NOMO-1 (cell line): ENCODE measurements at regions not wholly inside any gene's neighbourhood (a gene's known extent, or its start where the extent isn't known, plus 50 kb on each side); places are given as distances from the start of the nearest gene placed in this dataset.

ENCODE experiments used
- DNase-seq, 2 experiments: peaks; one replicate each; lab custom pipeline; 2025; ENCODE audit not compliant: unreplicated experiment in 2 of 2; lab: John Stamatoyannopoulos, UW

DNA sequence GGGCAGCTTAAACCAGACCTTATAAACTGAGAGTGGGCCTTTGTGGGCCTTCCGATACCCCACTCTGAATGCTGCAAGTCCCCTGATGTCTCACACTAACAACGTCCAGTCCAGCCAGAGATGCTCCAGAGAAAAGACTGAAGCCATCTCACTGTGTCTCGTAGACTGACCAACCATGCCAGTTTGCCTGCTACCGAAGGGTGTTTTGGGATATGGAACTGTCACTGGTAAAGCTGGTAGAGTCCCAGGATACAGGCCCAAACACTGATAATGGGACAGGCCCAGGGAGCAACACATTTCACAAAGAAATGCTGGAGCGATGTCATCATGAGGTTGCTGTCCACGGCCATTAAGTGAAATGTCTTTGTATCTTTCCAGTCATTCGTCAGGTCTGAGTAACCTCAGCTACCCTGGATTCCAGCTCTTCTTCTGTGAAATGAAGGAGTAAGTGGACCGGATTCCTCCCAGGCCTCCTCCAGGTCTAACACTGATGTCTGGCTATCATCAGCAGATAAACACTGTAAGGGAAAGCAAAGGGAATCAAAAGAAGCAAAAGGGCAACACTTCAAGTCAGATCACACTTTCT, 81.6 kb downstream of the SLC5A7 start:
- no peak for DNase-seq

- DNase-seq: no peak
Measured at GRCh38 chr2:108069515-108070310, 83.4 kb downstream of the SLC5A7 start.

- no peak for DNase-seq
Measured at GRCh38 chr2:108073415-108074072, 87.2 kb downstream of the SLC5A7 start.

- no peak for DNase-seq
Measured at GRCh38 chr2:108074150-108074549, 87.8 kb downstream of the SLC5A7 start.

GRCh38 chr2:108074946-108075345, 88.6 kb downstream of the SLC5A7 start:
- no peak for DNase-seq

DNA sequence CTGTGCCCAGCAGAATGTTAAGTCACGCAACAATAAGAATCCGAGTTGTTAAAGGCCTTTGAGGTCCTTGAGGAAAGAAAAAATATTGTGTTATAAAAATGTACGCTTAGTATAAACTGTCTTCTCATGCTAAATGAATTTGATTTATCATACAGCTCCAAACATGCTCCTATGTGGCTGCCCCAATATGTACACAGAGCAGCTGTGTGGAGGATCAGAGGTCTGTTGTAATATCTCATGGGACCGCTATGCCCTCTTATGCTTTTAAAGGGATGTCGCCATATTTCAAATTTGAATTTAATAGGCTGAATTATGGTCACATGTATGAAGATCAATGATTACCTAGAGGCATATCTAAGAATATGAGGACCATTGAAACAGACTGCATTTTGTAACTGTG, 90.2 kb downstream of the SLC5A7 start:
- no peak for DNase-seq

DNA sequence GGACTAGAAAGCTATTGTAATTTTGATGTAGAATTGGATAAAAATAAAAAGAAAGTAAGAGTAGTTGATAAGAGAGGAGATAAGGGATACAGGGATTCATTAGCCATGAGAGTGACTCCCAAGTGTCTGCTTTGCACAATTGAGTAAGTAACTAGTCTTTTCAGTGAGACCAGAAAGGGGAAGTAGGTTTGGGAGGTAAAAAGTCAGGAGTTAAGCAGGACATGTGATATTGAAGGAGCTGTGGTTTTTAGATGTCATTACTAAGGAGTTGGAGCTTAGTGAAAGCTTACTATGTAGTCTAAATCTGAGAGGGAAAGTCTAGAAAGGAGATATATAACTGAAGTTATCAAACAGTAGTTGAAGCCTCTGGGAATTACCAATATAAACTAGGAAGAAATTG, 93.4 kb downstream of the SLC5A7 start:
- DNase-seq: no peak

DNA sequence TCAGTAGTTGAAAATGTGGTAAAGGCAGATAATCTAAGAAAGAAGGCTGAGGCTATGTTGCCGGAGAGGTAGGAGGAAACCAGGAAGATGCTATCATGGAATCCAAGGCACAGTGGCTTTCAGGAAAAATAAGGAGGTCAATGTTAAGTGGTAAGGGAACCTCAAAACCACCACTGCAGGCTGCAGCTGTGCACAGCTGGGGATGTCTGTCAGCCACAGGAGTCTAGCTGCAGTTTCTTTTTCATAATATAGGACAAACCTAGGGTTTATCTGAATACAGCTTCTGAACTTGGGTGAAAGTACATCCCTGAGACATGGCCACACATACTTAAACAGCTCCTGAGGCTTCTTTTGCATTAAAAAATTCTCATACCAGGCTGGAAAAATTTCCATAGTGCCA, 93.9 kb downstream of the SLC5A7 start:
- no peak for DNase-seq

DNA sequence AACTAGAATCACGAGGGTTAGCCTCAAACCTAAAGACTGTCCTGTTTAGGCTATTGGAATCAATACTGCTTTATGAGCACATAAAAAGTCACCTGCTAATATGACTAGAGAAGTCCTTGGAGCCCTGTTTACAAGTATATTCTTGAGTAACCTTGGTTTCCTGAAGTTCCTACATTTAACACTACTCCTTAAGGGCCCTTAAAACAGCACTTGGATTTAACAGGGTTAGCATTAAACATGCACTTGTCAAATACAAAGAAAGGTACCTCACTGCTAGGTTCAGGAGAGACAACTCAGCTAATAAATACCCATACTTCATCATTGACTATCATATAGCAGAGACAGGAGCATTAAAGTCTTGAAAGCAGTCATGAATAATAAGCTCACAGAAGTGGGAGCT, 96.7 kb downstream of the SLC5A7 start:
- DNase-seq: no peak

DNA sequence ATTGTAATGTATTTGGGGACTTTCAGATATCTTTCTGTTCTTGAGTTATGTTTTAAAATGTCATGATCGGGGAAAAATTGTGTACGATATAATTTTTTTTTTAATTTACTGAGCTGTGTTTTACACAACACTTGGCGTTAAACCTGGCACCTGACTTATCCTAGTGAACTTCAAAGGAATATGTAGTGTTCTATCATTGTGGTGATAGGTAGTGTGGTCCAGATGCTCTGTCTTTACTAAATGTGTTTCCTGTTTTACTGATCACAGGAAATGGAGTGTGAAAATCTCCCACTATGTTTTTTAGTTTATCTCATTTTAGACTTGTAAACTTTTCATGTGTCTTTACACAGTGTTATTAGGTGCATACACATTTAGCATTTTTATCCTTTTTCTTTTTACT, 98.0 kb downstream of the SLC5A7 start:
- no peak for DNase-seq

DNA sequence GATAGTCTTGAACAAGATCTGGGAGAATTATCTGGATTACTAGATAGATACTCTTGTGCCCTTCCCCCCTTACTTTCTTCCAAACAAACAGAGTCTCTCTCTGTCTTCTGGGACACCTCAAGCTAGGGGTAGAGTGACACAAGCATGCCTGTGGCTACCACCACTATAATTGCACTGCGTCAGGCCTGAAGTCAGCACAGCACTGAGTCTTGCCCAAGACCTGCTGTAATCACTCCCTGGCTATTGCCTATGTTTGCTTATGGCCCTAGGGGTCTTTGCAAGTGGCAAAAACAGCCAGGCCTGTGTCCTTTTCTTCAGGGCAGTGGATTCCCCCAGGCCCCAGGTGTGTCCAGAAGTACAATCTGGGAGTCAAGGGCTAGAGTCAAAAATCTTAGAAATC, 106.6 kb downstream of the SLC5A7 start:
- no peak for DNase-seq

- DNase-seq: no peak
Measured at GRCh38 chr2:108101481-108101880, 115.2 kb downstream of the SLC5A7 start.

DNA sequence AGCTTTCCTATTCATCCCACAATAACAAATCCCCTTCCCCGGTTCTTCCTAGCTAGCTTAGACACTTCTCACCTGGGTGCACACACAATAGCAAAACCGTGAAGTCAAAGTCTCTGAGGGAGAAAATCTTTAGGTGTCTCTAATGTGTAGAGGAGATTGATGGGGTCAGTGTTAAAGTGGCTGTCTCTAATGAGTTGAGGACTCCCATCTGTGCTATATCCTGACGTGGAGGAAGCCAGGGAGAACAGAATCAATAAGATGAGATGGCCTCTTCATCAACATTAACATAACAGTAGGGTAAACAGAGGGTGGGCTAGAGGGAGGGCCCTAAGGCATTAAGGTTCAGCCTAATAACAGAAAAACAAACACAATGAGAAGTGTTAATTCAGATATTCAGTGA, 120.4 kb downstream of the SLC5A7 start:
- no peak for DNase-seq

DNA sequence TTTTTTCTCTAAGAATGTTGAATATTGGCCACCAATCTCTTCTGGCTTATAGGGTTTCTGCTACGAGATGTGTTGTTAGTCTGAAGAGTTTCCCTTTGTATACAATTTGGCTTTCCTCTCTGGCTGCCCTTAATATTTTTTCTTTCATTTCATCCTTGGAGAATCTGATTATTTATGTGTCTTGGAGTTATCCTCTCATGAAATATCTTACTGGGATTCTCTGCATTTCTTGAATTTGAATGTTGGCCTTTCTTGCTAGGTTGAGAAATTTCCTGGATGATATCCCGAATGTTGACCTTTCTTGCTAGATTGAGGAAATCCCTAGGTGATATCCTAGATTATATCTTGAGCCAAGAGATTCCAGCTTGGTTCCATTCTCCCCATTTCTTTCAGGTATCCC, 125.6 kb downstream of the SLC5A7 start:
- no peak for DNase-seq

DNA sequence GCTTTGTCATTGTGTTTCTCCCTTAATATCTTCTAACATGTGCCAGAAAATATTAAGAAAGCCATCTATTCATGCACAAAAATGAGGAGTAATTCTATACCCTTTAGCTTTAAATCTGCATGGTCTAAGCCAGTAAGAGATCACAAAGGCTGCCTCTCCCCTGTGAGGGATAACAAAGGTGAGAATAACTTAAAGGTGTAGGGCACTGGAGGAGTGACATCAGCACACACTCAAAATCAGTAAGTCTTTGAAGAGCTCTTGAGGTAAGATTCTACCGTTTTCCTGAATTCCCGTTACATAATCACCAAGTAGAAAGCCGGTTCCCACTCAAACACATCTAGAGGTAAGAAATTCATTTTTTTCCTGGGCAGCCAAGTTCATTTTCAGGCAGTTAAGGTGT, 123.9 kb upstream of the SULT1C3 start:
- DNase-seq: no peak

DNA sequence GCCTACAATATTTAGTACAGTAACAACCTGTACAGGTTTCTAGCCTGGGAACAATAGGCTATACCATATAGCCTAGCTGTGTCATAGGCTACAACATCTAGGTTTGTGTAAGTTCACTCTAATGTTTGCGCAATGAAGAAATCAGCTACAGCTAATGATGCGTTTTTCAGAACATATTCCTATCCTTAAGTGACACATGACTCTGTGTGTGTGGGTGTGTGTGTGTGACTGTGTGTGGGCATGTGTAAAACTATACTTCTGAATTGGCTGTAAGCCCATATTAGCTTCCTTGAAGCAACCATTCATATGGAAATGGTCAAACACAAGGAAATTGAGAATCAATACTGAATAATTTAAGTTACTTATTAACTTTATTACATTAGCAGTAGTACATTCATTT, 120.8 kb upstream of the SULT1C3 start:
- no peak for DNase-seq

GRCh38 chr2:108119492-108119891, 120.3 kb upstream of the SULT1C3 start:
- no peak for DNase-seq

GRCh38 chr2:108124736-108125495, 114.9 kb upstream of the SULT1C3 start:
- no peak for DNase-seq

DNA sequence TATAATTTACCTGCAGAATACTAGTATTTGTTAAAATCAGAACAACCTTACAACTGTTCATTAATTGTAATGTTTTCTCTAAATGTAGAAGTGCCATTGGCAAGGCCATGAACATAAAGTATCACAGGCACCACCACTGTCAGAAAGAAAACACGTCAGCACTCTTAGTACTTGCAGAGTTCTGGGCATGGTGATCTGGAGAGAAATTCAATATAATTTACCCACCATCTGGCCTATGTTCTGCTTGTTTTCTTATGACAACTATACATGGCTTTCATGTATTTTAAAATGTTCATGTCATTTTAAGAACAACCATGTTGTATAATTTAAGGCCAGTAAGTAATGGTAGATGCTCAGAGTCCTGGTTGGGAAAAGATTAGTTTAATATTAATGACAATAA, 114.2 kb upstream of the SULT1C3 start:
- DNase-seq: no peak

DNA sequence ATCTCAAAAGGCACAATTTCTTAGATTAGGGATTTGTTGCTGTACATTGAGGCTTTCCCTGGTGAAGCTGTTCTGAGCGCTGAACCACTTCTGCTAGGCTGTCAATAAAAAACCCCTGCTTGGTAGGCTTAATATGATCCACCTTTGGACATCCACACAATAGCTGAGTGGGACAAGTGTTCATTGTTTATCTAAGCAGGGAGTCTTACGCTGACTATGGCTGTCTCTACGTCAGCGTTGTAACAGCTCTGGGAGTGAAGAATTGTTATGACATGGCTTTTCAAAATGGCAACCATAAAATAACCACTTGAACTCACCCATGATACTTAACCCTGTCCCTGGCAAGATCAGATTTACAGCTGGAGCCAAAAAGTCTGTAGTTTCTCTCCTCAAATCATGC, 111.5 kb upstream of the SULT1C3 start:
- no peak for DNase-seq

- DNase-seq: no peak
Measured at GRCh38 chr2:108129636-108130035, 110.1 kb upstream of the SULT1C3 start.
